ENCODE measurements at regions not wholly inside any gene's neighbourhood (a gene's known extent, or its start where the extent isn't known, plus 50 kb on each side); places are given as distances from the start of the nearest gene placed in this dataset.

DNA sequence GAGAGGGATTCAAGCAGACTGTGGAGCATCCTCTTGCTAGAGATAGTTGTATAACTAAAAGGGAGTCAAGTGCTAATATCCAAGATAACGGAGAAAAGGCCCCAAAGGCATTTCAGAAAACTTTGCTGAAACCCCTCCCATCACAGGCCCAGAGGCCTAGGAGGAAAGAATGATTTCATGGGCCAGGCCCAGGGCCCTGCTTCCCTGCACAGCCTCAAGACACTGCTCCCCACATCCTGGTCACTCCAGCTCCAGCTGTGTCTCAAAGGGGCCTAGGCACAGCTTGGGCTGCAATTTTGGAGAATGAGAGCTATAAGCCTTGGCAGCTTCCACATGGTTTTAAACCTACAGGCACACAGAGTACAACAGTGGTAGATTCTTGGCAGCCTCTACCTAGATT, 85.6 kb downstream of the OR13A1 start:
- TF ChIP-seq NFIC (IDR thresholded peaks at IDR 0.05) = no peak
- TF ChIP-seq TAF1 (IDR thresholded peaks at IDR 0.05; ENCODE audit: low read depth) = no peak

Measured in Ishikawa (cell line).